ENCODE measurements at regions not wholly inside any gene's neighbourhood (a gene's known extent, or its start where the extent isn't known, plus 50 kb on each side); places are given as distances from the start of the nearest gene placed in this dataset.

- Histone ChIP-seq H3K4me3 (ENCODE audit: low read length) (no peak overlapping the region), H3K9me3 (ENCODE audit: control insufficient read depth, insufficient read depth, low read length) (no peaks in the 10 kb centered on the region), H3K36me3 (ENCODE audit: control insufficient read depth, insufficient read depth, low read length) (no peaks in the 10 kb centered on the region), H3K27me3 (ENCODE audit: control insufficient read depth, insufficient read depth, low read length) (no peaks in the 10 kb centered on the region), H3K27ac (ENCODE audit: low read length) (no peak overlapping the region), H3K4me1 (ENCODE audit: control insufficient read depth, insufficient read depth, low read length) (no peaks in the 10 kb centered on the region)
- intact Hi-C loops (cut with micrococcal nuclease) = no loop called here
- no peaks in the 10 kb centered on the region for H3K4me1 Mint-ChIP-seq
- no peak for TF ChIP-seq CTCF (IDR thresholded peaks at IDR 0.05)
- no peak overlapping the region for H3K4me3 Mint-ChIP-seq
- DNase-seq (no peak), ATAC-seq (no peak)
- no peaks in the 10 kb centered on the region for H3K27me3 Mint-ChIP-seq (ENCODE audit: low read depth in 2 of 2)
- no peaks in the 10 kb centered on the region for H3K36me3 Mint-ChIP-seq
- WGBS (ENCODE audit: insufficient coverage) = 82% methylated on average over 1 of the region's 1 CpG
- H3K27ac Mint-ChIP-seq = no peak overlapping the region
- peaks cover 0 to 8% of the 10 kb centered on the region in 2 donors for H3K9me3 Mint-ChIP-seq
Measured at GRCh38 chr5:126184474-126184873, 238.7 kb upstream of the GRAMD2B start.

GRCh38 chr5:126186210-126186609 lies 237.0 kb upstream of the GRAMD2B start:
- Mint-ChIP-seq H3K4me3 (no peak overlapping the region), H3K27me3 (ENCODE audit: low read depth in 2 of 2) (no peaks in the 10 kb centered on the region), H3K27ac (no peak overlapping the region), H3K36me3 (no peaks in the 10 kb centered on the region), H3K9me3 (peaks cover 2 to 8% of the 10 kb centered on the region in 2 donors), H3K4me1 (no peaks in the 10 kb centered on the region)
- TF ChIP-seq CTCF (IDR thresholded peaks at IDR 0.05) = no peak
- intact Hi-C loops (cut with micrococcal nuclease) = no loop called here
- WGBS (ENCODE audit: insufficient coverage) = 58% methylated on average over 1 of the region's 1 CpG
- Histone ChIP-seq H3K9me3 (ENCODE audit: control insufficient read depth, insufficient read depth, low read length) (no peaks in the 10 kb centered on the region), H3K4me1 (ENCODE audit: control insufficient read depth, insufficient read depth, low read length) (no peaks in the 10 kb centered on the region), H3K36me3 (ENCODE audit: control insufficient read depth, insufficient read depth, low read length) (no peaks in the 10 kb centered on the region), H3K4me3 (ENCODE audit: low read length) (no peak overlapping the region), H3K27me3 (ENCODE audit: control insufficient read depth, insufficient read depth, low read length) (no peaks in the 10 kb centered on the region), H3K27ac (ENCODE audit: low read length) (no peak overlapping the region)
- no peak for ATAC-seq
- DNase-seq = no peak

- intact Hi-C loops (cut with micrococcal nuclease) = no loop called here
- Mint-ChIP-seq H3K36me3 (no peaks in the 10 kb centered on the region), H3K9me3 (peaks cover 0 to 2% of the 10 kb centered on the region in 2 donors), H3K4me3 (no peak overlapping the region), H3K4me1 (no peaks in the 10 kb centered on the region), H3K27ac (no peak overlapping the region), H3K27me3 (ENCODE audit: low read depth in 2 of 2) (no peaks in the 10 kb centered on the region)
- Histone ChIP-seq H3K4me1 (ENCODE audit: control insufficient read depth, insufficient read depth, low read length) (no peaks in the 10 kb centered on the region), H3K4me3 (ENCODE audit: low read length) (no peak overlapping the region), H3K36me3 (ENCODE audit: control insufficient read depth, insufficient read depth, low read length) (no peaks in the 10 kb centered on the region), H3K27ac (ENCODE audit: low read length) (no peak overlapping the region), H3K9me3 (ENCODE audit: control insufficient read depth, insufficient read depth, low read length) (no peaks in the 10 kb centered on the region), H3K27me3 (ENCODE audit: control insufficient read depth, insufficient read depth, low read length) (no peaks in the 10 kb centered on the region)
- ATAC-seq (no peak), DNase-seq (no peak)
- WGBS (ENCODE audit: insufficient coverage) = no CpG with 5 or more reads among the region's 2 CpGs
- no peak for TF ChIP-seq CTCF (IDR thresholded peaks at IDR 0.05)
Measured at GRCh38 chr5:126188804-126189203, 234.4 kb upstream of the GRAMD2B start.

GRCh38 chr5:126189231-126189630 lies 234.0 kb upstream of the GRAMD2B start:
- no peaks in the 10 kb centered on the region for H3K4me1 ChIP-seq (ENCODE audit: control insufficient read depth, insufficient read depth, low read length)
- H3K27me3 Mint-ChIP-seq (ENCODE audit: low read depth in 2 of 2) = no peaks in the 10 kb centered on the region
- no peak for ATAC-seq
- H3K9me3 Mint-ChIP-seq = peaks cover 0 to 2% of the 10 kb centered on the region in 2 donors
- no peaks in the 10 kb centered on the region for H3K4me1 Mint-ChIP-seq
- no peak overlapping the region for H3K4me3 Mint-ChIP-seq
- no peak overlapping the region for H3K27ac Mint-ChIP-seq
- no peaks in the 10 kb centered on the region for H3K36me3 ChIP-seq (ENCODE audit: control insufficient read depth, insufficient read depth, low read length)
- H3K36me3 Mint-ChIP-seq = no peaks in the 10 kb centered on the region
- no peak overlapping the region for H3K4me3 ChIP-seq (ENCODE audit: low read length)
- H3K9me3 ChIP-seq (ENCODE audit: control insufficient read depth, insufficient read depth, low read length) = no peaks in the 10 kb centered on the region
- 81% methylated on average over 5 of the region's 5 CpGs for WGBS (ENCODE audit: insufficient coverage)
- no peaks in the 10 kb centered on the region for H3K27me3 ChIP-seq (ENCODE audit: control insufficient read depth, insufficient read depth, low read length)
- no peak for DNase-seq
- no peak for TF ChIP-seq CTCF (IDR thresholded peaks at IDR 0.05)
- H3K27ac ChIP-seq (ENCODE audit: low read length) = no peak overlapping the region
- intact Hi-C loops (cut with micrococcal nuclease) = no loop called here

Measured in natural killer cell (primary cell).